DND-41 (cell line): ENCODE measurements at regions not wholly inside any gene's neighbourhood (a gene's known extent, or its start where the extent isn't known, plus 50 kb on each side); places are given as distances from the start of the nearest gene placed in this dataset.

ENCODE experiments used
- ATAC-seq: fragments of 200-7000 bp; cut with Tn5 transposase; 3 replicates; pipeline ENCODE4 v1.9.1; 2021; ENCODE audit warnings: low read depth; ENCODE audit not compliant: insufficient read depth
- DNase-seq: peaks from one replicate; pipeline ENCODE4 v3.0.0-alpha.2; 2020
- H2AFZ ChIP-seq: 2 replicates; pipeline ENCODE4 v1.6.0; 2012; ENCODE audit warnings: low read depth, low read length
- H3K27ac ChIP-seq: 2 replicates; pipeline ENCODE4 v1.5.1; 2012; ENCODE audit warnings: low read length, inconsistent platforms
- H3K27me3 ChIP-seq: fragments of 200-600 bp; sonication (generic); 2 replicates; pipeline ENCODE4 v1.6.0; 2012; ENCODE audit warnings: low read length, mild to moderate bottlenecking, inconsistent platforms; ENCODE audit not compliant: insufficient read depth, poor library complexity
- H3K36me3 ChIP-seq: 2 replicates; pipeline ENCODE4 v1.5.1; 2012; ENCODE audit warnings: low read length, inconsistent platforms; ENCODE audit not compliant: insufficient read depth
- H3K4me1 ChIP-seq: 2 replicates; pipeline ENCODE4 v1.5.1; 2012; ENCODE audit warnings: mild to moderate bottlenecking, low read length; ENCODE audit not compliant: insufficient read depth
- H3K4me2 ChIP-seq: 2 replicates; pipeline ENCODE4 v1.6.0; 2012; ENCODE audit warnings: mild to moderate bottlenecking, moderate library complexity, low read length, inconsistent platforms; ENCODE audit not compliant: insufficient read depth
- H3K4me3 ChIP-seq, 2 experiments: fragments of 200-600 bp in 1 of 2; shearing (Covaris generic) in 1 of 2; 2 replicates each; pipeline ENCODE4 v1.5.1; 2012 to 2016; ENCODE audit warnings: inconsistent platforms in 2 of 2, low read length in 2 of 2, mild to moderate bottlenecking in 2 of 2, low read depth in 1 of 2, moderate library complexity in 1 of 2
- H3K79me2 ChIP-seq: 2 replicates; pipeline ENCODE4 v1.6.0; 2012; ENCODE audit warnings: low read length, inconsistent platforms; ENCODE audit not compliant: insufficient read depth
- H3K9ac ChIP-seq: 2 replicates; pipeline ENCODE4 v1.6.0; 2012; ENCODE audit warnings: low read depth, mild to moderate bottlenecking, inconsistent platforms, low read length, moderate library complexity
- H3K9me3 ChIP-seq: 2 replicates; pipeline ENCODE4 v1.5.1; 2012; ENCODE audit warnings: low read length, moderate library complexity, mild to moderate bottlenecking, inconsistent platforms; ENCODE audit not compliant: insufficient read depth, severe bottlenecking
- H4K20me1 ChIP-seq: 2 replicates; pipeline ENCODE4 v1.6.0; 2012; ENCODE audit warnings: low read length; ENCODE audit not compliant: insufficient read depth
- CTCF ChIP-seq: IDR thresholded peaks from 2 replicates; pipeline ENCODE4 v1.5.1; 2012; ENCODE audit warnings: borderline replicate concordance, low read length, moderate library complexity, mild to moderate bottlenecking; ENCODE audit not compliant: poor library complexity, severe bottlenecking; ENCODE audit errors: extremely low read depth
- EZH2 ChIP-seq: IDR thresholded peaks from 3 replicates; pipeline ENCODE4 v1.6.1; 2012; ENCODE audit warnings: borderline replicate concordance, low read depth, mild to moderate bottlenecking, moderate library complexity, low read length, inconsistent platforms; ENCODE audit not compliant: severe bottlenecking

DNA sequence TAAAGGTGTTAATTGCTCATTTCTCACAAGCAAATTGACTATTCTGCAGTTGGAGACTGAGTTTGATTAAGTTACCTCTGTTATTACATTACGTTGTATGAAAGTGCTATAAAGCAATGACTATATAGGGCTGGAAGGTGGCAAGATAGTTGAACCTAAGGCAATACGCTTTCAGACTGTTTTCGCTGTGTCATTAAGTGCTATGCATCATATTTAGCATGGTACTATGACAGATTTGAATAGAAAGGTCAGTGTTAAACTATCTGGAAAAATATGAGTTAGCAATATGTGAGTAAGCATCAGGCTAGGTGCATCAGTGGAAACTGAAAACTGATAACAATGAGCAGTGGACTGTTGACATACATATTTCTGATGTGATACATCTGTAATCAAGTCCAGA is 206.0 kb upstream of the ARHGAP24 start:
- DNase-seq: no peak
- no peak for ATAC-seq
- Histone ChIP-seq H3K4me3 (no peak overlapping the region), H3K27me3 (no peaks in the 10 kb centered on the region), H2AFZ (no peak overlapping the region), H3K4me1 (no peaks in the 10 kb centered on the region), H3K36me3 (no peaks in the 10 kb centered on the region), H3K9ac (no peak overlapping the region), H3K4me2 (no peak overlapping the region), H3K27ac (no peak overlapping the region), H3K79me2 (no peaks in the 10 kb centered on the region), H3K9me3 (no peaks in the 10 kb centered on the region), H4K20me1 (no peaks in the 10 kb centered on the region)
- TF ChIP-seq EZH2 (no peak), CTCF (no peak)

GRCh38 chr4:85274955-85275354 is 200.0 kb upstream of the ARHGAP24 start:
- H3K9ac ChIP-seq: no peak overlapping the region
- no peaks in the 10 kb centered on the region for H3K36me3 ChIP-seq
- no peak overlapping the region for H3K27ac ChIP-seq
- H3K9me3 ChIP-seq: no peaks in the 10 kb centered on the region
- no peak overlapping the region for H3K4me2 ChIP-seq
- no peak for TF ChIP-seq EZH2
- no peak for TF ChIP-seq CTCF
- H2AFZ ChIP-seq: no peak overlapping the region
- no peaks in the 10 kb centered on the region for H4K20me1 ChIP-seq
- DNase-seq (no peak), ATAC-seq (no peak)
- H3K4me3 ChIP-seq: no peak overlapping the region
- H3K79me2 ChIP-seq: no peaks in the 10 kb centered on the region
- no peaks in the 10 kb centered on the region for H3K4me1 ChIP-seq
- H3K27me3 ChIP-seq: no peaks in the 10 kb centered on the region

GRCh38 chr4:85280963-85281362 is 194.0 kb upstream of the ARHGAP24 start:
- TF ChIP-seq CTCF (no peak), EZH2 (no peak)
- Histone ChIP-seq H3K4me3 (no peak overlapping the region), H4K20me1 (no peaks in the 10 kb centered on the region), H2AFZ (no peak overlapping the region), H3K27ac (no peak overlapping the region), H3K36me3 (no peaks in the 10 kb centered on the region), H3K27me3 (no peaks in the 10 kb centered on the region), H3K4me1 (no peaks in the 10 kb centered on the region), H3K9ac (no peak overlapping the region), H3K4me2 (no peak overlapping the region), H3K9me3 (no peaks in the 10 kb centered on the region), H3K79me2 (no peaks in the 10 kb centered on the region)
- ATAC-seq (no peak), DNase-seq (no peak)

- Histone ChIP-seq H3K4me1 (no peaks in the 10 kb centered on the region), H2AFZ (no peak overlapping the region), H3K27ac (no peak overlapping the region), H4K20me1 (no peaks in the 10 kb centered on the region), H3K27me3 (no peaks in the 10 kb centered on the region), H3K36me3 (no peaks in the 10 kb centered on the region), H3K79me2 (no peaks in the 10 kb centered on the region), H3K4me3 (no peak overlapping the region), H3K4me2 (no peak overlapping the region), H3K9ac (no peak overlapping the region), H3K9me3 (no peaks in the 10 kb centered on the region)
- TF ChIP-seq EZH2: no peak
- TF ChIP-seq CTCF: no peak
- DNase-seq: no peak
- ATAC-seq: no peak
These were observed 183.7 kb upstream of the ARHGAP24 start for GRCh38 chr4:85291226-85291625.
